Peyer's patch (tissue), 4 donors: ENCODE measurements at regions not wholly inside any gene's neighbourhood (a gene's known extent, or its start where the extent isn't known, plus 50 kb on each side); places are given as distances from the start of the nearest gene placed in this dataset.

ENCODE experiments used
- POLR2A ChIP-seq, 2 donors: fragments of 450-650 bp; IDR thresholded peaks; one replicate each; pipeline ENCODE4 v1.5.1; 2017; ENCODE audit warnings: antibody characterized with exemption in 2 of 2, mild to moderate bottlenecking in 2 of 2, moderate library complexity in 2 of 2
- TF ChIP-seq, protein P1 (sequence below), 6 experiments: fragments of 450-650 bp in 4 of 6; fragments of 200-600 bp in 2 of 6; sonication (generic) in 1 of 6; IDR thresholded peaks; one replicate each; pipeline ENCODE4 v1.5.1; 2017 to 2019; ENCODE audit warnings: antibody characterized with exemption in 6 of 6, mild to moderate bottlenecking in 3 of 6, moderate library complexity in 1 of 6

DNA sequence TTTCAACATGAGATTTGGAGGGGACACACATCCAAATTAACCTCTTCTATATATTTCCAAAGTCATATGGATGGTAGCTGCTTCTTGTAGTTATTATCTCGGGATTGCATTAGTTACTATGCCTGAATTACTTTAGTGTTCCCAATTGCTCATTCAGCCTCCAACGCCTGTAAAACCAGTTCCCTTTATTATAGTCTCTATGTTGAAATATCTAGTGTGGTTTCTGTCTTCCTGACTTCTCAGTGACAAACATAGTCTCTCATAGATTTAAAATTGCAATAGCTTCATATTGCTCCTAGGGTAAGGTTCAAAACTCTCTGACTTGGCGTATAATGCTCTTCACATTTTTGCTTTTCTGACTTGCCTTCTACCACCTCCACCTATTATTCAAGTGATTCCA is 366.4 kb downstream of the CASP12 start:
- TF ChIP-seq, protein P1, sequence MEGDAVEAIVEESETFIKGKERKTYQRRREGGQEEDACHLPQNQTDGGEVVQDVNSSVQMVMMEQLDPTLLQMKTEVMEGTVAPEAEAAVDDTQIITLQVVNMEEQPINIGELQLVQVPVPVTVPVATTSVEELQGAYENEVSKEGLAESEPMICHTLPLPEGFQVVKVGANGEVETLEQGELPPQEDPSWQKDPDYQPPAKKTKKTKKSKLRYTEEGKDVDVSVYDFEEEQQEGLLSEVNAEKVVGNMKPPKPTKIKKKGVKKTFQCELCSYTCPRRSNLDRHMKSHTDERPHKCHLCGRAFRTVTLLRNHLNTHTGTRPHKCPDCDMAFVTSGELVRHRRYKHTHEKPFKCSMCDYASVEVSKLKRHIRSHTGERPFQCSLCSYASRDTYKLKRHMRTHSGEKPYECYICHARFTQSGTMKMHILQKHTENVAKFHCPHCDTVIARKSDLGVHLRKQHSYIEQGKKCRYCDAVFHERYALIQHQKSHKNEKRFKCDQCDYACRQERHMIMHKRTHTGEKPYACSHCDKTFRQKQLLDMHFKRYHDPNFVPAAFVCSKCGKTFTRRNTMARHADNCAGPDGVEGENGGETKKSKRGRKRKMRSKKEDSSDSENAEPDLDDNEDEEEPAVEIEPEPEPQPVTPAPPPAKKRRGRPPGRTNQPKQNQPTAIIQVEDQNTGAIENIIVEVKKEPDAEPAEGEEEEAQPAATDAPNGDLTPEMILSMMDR (IDR thresholded peaks at IDR 0.05) = no peak
- no peak for TF ChIP-seq POLR2A (IDR thresholded peaks at IDR 0.05)
